ENCODE measurements at regions not wholly inside any gene's neighbourhood (a gene's known extent, or its start where the extent isn't known, plus 50 kb on each side); places are given as distances from the start of the nearest gene placed in this dataset.

- TF ChIP-seq ZBTB33 (IDR thresholded peaks at IDR 0.05; ENCODE audit: extremely low read depth, insufficient replicate concordance, low read length): no peak
These were observed 151.8 kb upstream of the BTG1 start (continued) for GRCh38 chr12:92297405-92297804.

GRCh38 chr12:92295523-92295922 is 149.9 kb upstream of the BTG1 start:
- ChIA-PET CTCF (no interaction called here), RAD21 (ENCODE audit: low non-redundant PET in 1 of 2, low total read pairs in 2 of 2, uncharacterized antibody in 2 of 2, unreplicated experiment in 2 of 2) (no interaction called here), POLR2A (no interaction called here)
- intact Hi-C loops (cut with micrococcal nuclease): no loop called here
- H3K27me3 ChIP-seq (ENCODE audit: insufficient read depth, low read length): no peaks in the 10 kb centered on the region
- H3K79me2 ChIP-seq (ENCODE audit: insufficient read depth, low read length): no peaks in the 10 kb centered on the region
- no peak overlapping the region for H3K4me3 ChIP-seq (replicated peaks in 1 of 2; ENCODE audit: low read depth in 1 of 2, low read length in 2 of 2)
- peaks cover 0 to under 1% of the 10 kb centered on the region in 2 experiments; a peak in 1 of 4 replicates for H3K4me1 ChIP-seq (ENCODE audit: control insufficient read depth in 1 of 2, insufficient read depth in 2 of 2, low read length in 2 of 2)
- H3K4me2 ChIP-seq (ENCODE audit: low read length): no peak overlapping the region
- H3K9me3 ChIP-seq (ENCODE audit: control insufficient read depth in 1 of 2, insufficient read depth in 1 of 2, low read depth in 1 of 2, low read length in 2 of 2): no peaks in the 10 kb centered on the region
- no peaks in the 10 kb centered on the region for H4K20me1 ChIP-seq (ENCODE audit: insufficient read depth)
- no peaks in the 10 kb centered on the region for H3K36me3 ChIP-seq (ENCODE audit: control insufficient read depth in 1 of 2, insufficient read depth in 2 of 2, low read length in 2 of 2)
- ATAC-seq: no peak
- no peaks in the 10 kb centered on the region for H3K9me2 ChIP-seq (ENCODE audit: insufficient read depth)
- H3K27ac ChIP-seq (ENCODE audit: low read depth, low read length): no peak overlapping the region
- DNase-seq (ENCODE audit: low read depth, low spot score): no peak
- H2AFZ ChIP-seq (ENCODE audit: low read depth, low read length, poor library complexity, severe bottlenecking): no peak overlapping the region
- TF ChIP-seq RAD21 (IDR thresholded peaks at IDR 0.05; ENCODE audit: low read depth): no peak
- TF ChIP-seq ATF3 (IDR thresholded peaks at IDR 0.05): no peak
- no peak for TF ChIP-seq JUND (IDR thresholded peaks at IDR 0.05)
- TF ChIP-seq EGR1 (IDR thresholded peaks at IDR 0.05; ENCODE audit: low read depth): no peak
- TF ChIP-seq SIN3A (IDR thresholded peaks at IDR 0.05; ENCODE audit: low read depth): no peak
- TF ChIP-seq CTCF (IDR thresholded peaks at IDR 0.05 in 2 of 3, conservative IDR thresholded peaks at IDR 0.05 in 1 of 3; ENCODE audit: borderline replicate concordance in 1 of 3, insufficient read depth in 1 of 3, low read depth in 2 of 3, low read length in 2 of 3): no peak
- no peak for TF ChIP-seq FOSL1 (IDR thresholded peaks at IDR 0.05; ENCODE audit: low read depth)
- TF ChIP-seq POLR2A (IDR thresholded peaks at IDR 0.05; ENCODE audit: borderline replicate concordance, extremely low read depth, insufficient read depth, insufficient read length): no peak
- no peak for TF ChIP-seq ZBTB33 (IDR thresholded peaks at IDR 0.05; ENCODE audit: extremely low read depth, insufficient replicate concordance, low read length)
- TF ChIP-seq MAX (IDR thresholded peaks at IDR 0.05): no peak
- no peak for TF ChIP-seq ELF1 (IDR thresholded peaks at IDR 0.05; ENCODE audit: borderline replicate concordance, low read depth)
- TF ChIP-seq EZH2 (IDR thresholded peaks at IDR 0.05): no peak
- no peak for TF ChIP-seq CEBPB (IDR thresholded peaks at IDR 0.05; ENCODE audit: low read depth)
- TF ChIP-seq YY1 (IDR thresholded peaks at IDR 0.05; ENCODE audit: extremely low read depth, insufficient replicate concordance, low read depth, low read length): no peak
- TF ChIP-seq SRF (IDR thresholded peaks at IDR 0.05; ENCODE audit: low read depth): no peak
- BruUV-seq (replicated peaks): no TSS peak
- H3K9ac ChIP-seq (ENCODE audit: low read length): no peak overlapping the region

Measured in HCT116 (cell line).